Osteocyte (in vitro differentiated cells): ENCODE measurements at regions not wholly inside any gene's neighbourhood (a gene's known extent, or its start where the extent isn't known, plus 50 kb on each side); places are given as distances from the start of the nearest gene placed in this dataset.

Experiments used
- DNase-seq: peaks from one replicate; pipeline ENCODE4 v3.0.0; 2021; ENCODE audit warnings: mixed read lengths; ENCODE audit not compliant: unreplicated experiment; ENCODE audit errors: extremely low spot score
- H3K27ac Mint-ChIP-seq: one replicate; pipeline ENCODE4 v1.8.0; 2021; ENCODE audit warnings: mild to moderate bottlenecking, mixed read lengths; ENCODE audit not compliant: unreplicated experiment
- H3K27me3 Mint-ChIP-seq: one replicate; pipeline ENCODE4 v1.8.0; 2021; ENCODE audit warnings: mixed read lengths; ENCODE audit not compliant: unreplicated experiment
- H3K36me3 Mint-ChIP-seq: one replicate; pipeline ENCODE4 v1.8.0; 2021; ENCODE audit warnings: mixed read lengths; ENCODE audit not compliant: unreplicated experiment
- H3K4me1 Mint-ChIP-seq: one replicate; pipeline ENCODE4 v1.8.0; 2021; ENCODE audit warnings: mixed read lengths; ENCODE audit not compliant: unreplicated experiment
- H3K4me3 Mint-ChIP-seq: one replicate; pipeline ENCODE4 v1.8.0; 2021; ENCODE audit warnings: mild to moderate bottlenecking, moderate library complexity, mixed read lengths; ENCODE audit not compliant: unreplicated experiment
- H3K9me3 Mint-ChIP-seq: one replicate; pipeline ENCODE4 v1.8.0; 2021; ENCODE audit warnings: mixed read lengths; ENCODE audit not compliant: unreplicated experiment
- TF ChIP-seq, protein P1 (sequence below): fragments of 200-600 bp; sonication (generic); IDR thresholded peaks from 2 replicates; pipeline ENCODE4 v1.5.0; 2021; ENCODE audit warnings: antibody characterized with exemption, mild to moderate bottlenecking, moderate library complexity

DNA sequence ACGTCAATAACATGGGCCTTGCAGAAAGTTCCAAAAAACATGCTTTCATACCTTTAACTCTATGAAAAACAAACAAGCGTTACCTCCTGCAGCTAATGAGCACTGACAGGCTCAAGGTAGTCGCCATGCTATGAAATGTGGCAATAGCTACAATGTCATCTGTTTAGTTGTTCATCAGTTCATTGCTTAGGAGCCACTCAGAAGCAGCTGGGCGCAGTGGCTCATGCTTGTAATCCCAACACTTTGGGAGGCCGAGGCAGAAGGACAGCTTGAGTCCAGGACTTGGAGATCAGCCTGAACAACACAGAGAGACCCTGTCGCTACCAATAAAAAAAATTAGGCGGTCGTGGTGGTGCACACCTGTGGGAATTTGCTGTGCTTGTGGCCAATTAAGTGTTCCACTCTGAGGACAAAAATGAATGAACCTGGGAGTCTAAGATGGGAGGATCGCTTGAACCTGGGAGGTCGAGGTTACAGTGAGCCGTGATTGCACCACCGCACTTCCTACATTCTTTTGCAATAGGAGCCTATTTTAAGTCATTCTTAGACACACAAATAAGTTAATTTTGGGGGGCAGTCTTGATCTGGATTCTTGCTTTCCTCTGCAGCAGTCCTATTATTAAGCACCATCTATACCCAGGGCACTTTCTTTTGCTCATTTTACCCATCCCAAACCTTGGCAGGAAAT is 276.2 kb upstream of the KLF14 start:
- Mint-ChIP-seq H3K27me3 (no peaks in the 10 kb centered on the region), H3K4me1 (peaks cover 81% of the 10 kb centered on the region), H3K36me3 (peaks cover 3% of the 10 kb centered on the region), H3K9me3 (no peaks in the 10 kb centered on the region), H3K4me3 (no peak overlapping the region), H3K27ac (peak overlapping the region; percentile 96)
- DNase-seq, result no peak
- TF ChIP-seq, protein P1, sequence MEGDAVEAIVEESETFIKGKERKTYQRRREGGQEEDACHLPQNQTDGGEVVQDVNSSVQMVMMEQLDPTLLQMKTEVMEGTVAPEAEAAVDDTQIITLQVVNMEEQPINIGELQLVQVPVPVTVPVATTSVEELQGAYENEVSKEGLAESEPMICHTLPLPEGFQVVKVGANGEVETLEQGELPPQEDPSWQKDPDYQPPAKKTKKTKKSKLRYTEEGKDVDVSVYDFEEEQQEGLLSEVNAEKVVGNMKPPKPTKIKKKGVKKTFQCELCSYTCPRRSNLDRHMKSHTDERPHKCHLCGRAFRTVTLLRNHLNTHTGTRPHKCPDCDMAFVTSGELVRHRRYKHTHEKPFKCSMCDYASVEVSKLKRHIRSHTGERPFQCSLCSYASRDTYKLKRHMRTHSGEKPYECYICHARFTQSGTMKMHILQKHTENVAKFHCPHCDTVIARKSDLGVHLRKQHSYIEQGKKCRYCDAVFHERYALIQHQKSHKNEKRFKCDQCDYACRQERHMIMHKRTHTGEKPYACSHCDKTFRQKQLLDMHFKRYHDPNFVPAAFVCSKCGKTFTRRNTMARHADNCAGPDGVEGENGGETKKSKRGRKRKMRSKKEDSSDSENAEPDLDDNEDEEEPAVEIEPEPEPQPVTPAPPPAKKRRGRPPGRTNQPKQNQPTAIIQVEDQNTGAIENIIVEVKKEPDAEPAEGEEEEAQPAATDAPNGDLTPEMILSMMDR, result no peak

DNA sequence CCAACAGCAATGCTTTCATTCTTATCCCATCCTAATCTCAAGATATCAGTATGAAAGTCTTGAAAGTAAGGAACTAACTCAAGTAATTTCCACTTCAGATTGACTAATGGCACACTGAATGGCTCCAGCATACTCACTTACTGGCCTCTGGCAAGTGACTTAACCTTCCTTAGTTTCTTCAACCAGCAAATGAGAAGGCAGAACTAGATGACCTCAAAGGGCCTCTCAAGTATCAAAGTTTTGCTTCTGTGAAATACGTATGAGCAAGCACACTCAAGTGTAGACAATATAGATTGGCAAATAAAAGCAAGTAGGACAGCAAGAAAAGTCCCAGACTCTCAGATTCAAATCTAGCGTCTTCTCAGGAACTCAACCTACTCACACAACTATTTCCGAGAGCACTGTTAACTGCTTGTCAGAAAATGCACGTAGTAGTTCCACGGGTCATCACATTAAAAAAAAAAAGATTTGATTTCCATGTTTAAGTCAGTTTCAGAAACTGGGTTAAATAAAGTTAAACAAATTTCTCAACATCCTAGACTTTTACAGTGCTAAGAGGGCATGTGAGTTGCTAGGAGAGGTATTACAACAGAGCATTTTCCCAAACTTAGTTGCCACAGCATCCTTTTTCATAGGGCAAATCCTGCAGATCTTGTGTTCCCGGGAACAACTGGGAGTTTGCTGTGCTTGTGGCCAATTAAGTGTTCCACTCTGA is 276.9 kb upstream of the KLF14 start:
- Mint-ChIP-seq H3K9me3 (no peaks in the 10 kb centered on the region), H3K27me3 (no peaks in the 10 kb centered on the region), H3K4me3 (no peak overlapping the region), H3K36me3 (no peaks in the 10 kb centered on the region), H3K27ac (peak overlapping the region; percentile 96), H3K4me1 (peaks cover 88% of the 10 kb centered on the region)
- no peak for DNase-seq
- TF ChIP-seq, protein P1, result no peak

DNA sequence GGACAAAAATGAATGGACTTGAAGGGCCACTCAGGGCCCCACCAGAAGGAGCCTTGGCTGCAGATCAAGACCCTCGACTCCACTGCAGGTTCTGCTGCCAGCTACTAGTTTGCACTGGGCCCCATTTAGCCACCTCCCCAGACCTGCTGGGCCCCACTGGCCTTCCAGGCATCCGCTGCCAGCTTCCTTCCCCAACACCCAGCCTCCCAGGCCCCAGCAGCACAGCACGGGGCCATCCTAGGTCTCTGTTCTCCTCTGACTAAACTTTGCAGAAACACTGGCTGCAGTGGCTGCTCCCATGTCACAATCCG is 277.4 kb upstream of the KLF14 start:
- H3K9me3 Mint-ChIP-seq, result no peaks in the 10 kb centered on the region
- H3K27ac Mint-ChIP-seq, result peak overlapping the region; percentile 96
- DNase-seq, result no peak
- peaks cover 93% of the 10 kb centered on the region for H3K4me1 Mint-ChIP-seq
- H3K36me3 Mint-ChIP-seq, result no peaks in the 10 kb centered on the region
- TF ChIP-seq, protein P1, result no peak
- H3K4me3 Mint-ChIP-seq, result no peak overlapping the region
- no peaks in the 10 kb centered on the region for H3K27me3 Mint-ChIP-seq

DNA sequence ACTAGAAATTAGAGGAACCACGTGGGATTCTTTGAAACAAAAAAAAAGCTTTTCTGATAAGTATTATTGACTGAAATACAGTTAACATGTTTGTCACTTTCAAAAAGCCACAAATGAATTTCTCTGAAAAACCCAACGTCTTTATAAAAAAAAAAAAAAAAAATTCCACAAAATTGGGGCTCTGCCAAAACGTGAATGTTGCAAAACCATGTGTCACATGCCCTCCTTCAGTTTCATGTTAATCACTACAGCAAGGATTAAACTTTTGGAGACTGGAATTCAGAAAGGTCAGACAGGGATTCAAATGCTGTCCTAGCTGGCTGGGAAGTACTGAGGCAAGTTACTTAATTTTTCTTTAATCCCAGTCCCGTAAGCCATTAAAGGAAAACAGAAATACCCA is 278.0 kb upstream of the KLF14 start:
- peak overlapping the region; percentile 96 for H3K27ac Mint-ChIP-seq
- H3K27me3 Mint-ChIP-seq, result no peaks in the 10 kb centered on the region
- peak overlapping the region; percentile 52 for H3K4me3 Mint-ChIP-seq
- DNase-seq, result no peak
- H3K4me1 Mint-ChIP-seq, result peaks cover 93% of the 10 kb centered on the region
- TF ChIP-seq, protein P1, result no peak
- H3K9me3 Mint-ChIP-seq, result no peaks in the 10 kb centered on the region
- no peaks in the 10 kb centered on the region for H3K36me3 Mint-ChIP-seq

DNA sequence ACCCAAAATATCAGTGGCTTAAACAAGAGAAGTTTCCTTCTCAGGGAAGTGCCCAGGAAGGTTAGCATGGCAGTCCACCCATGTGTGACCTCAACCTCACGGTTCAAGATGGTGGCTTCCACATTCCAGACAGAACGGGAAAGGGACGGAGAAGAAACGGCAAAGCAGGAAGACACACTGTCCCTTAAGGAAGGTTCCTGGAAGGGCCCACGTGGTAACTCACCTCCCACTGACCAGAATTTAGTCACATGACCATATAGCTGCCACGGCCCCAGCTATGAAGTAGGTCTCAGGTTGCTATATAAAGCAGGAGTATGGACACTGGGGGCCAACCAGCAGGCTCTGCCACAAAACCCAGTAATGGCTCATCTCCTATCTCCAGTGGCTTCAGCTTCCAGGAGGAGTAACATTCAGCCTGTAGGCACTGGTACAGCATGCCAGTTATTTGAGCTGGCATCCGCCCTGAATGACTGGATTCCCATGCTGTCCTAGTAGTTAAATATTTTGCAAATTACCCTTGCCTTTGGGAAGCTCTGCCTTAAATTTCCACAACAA is 278.5 kb upstream of the KLF14 start:
- TF ChIP-seq, protein P1, result no peak
- H3K27ac Mint-ChIP-seq, result peak overlapping the region; percentile 96
- peaks cover 3% of the 10 kb centered on the region for H3K36me3 Mint-ChIP-seq
- H3K4me3 Mint-ChIP-seq, result peak overlapping the region; percentile 44
- H3K9me3 Mint-ChIP-seq, result no peaks in the 10 kb centered on the region
- peaks cover 90% of the 10 kb centered on the region for H3K4me1 Mint-ChIP-seq
- DNase-seq, result no peak
- H3K27me3 Mint-ChIP-seq, result no peaks in the 10 kb centered on the region
